NCI-H1105 treated with DMSO at 0.1 percent for 48 hours (cell line): ENCODE measurements at regions not wholly inside any gene's neighbourhood (a gene's known extent, or its start where the extent isn't known, plus 50 kb on each side); places are given as distances from the start of the nearest gene placed in this dataset.

Experiments used
- DNase-seq: peaks from one replicate; lab custom pipeline; 2025; lab: John Stamatoyannopoulos, UW

- DNase-seq: peak; percentile 38
Measured at GRCh38 chr12:88946372-88946997, 366.2 kb upstream of the KITLG start.

- no peak for DNase-seq
Measured at GRCh38 chr12:88945051-88945732, 364.9 kb upstream of the KITLG start.

- no peak for DNase-seq
Measured at GRCh38 chr12:88944397-88944796, 364.1 kb upstream of the KITLG start.

- DNase-seq: no peak
Measured at GRCh38 chr12:88940854-88941253, 360.6 kb upstream of the KITLG start.

GRCh38 chr12:88935856-88936255, 355.6 kb upstream of the KITLG start:
- DNase-seq: no peak

- DNase-seq: peak; percentile 58
Measured at GRCh38 chr12:88934163-88934747, 354.0 kb upstream of the KITLG start.

GRCh38 chr12:88932457-88932856, 352.2 kb upstream of the KITLG start:
- DNase-seq: no peak

GRCh38 chr12:88931598-88931997, 351.3 kb upstream of the KITLG start:
- no peak for DNase-seq

GRCh38 chr12:88925454-88925853, 345.2 kb upstream of the KITLG start:
- no peak for DNase-seq

- DNase-seq: no peak
Measured at GRCh38 chr12:88924162-88924561, 343.9 kb upstream of the KITLG start.

- no peak for DNase-seq
Measured at GRCh38 chr12:88923631-88924030, 343.4 kb upstream of the KITLG start.

GRCh38 chr12:88922816-88923215, 342.5 kb upstream of the KITLG start:
- no peak for DNase-seq

GRCh38 chr12:88921890-88922532, 341.7 kb upstream of the KITLG start:
- DNase-seq: no peak

GRCh38 chr12:88921434-88921833, 341.2 kb upstream of the KITLG start:
- no peak for DNase-seq

- no peak for DNase-seq
Measured at GRCh38 chr12:88918161-88918560, 337.9 kb upstream of the KITLG start.

GRCh38 chr12:88914967-88915366, 334.7 kb upstream of the KITLG start:
- no peak for DNase-seq

- DNase-seq: no peak
Measured at GRCh38 chr12:88909510-88909909, 329.2 kb upstream of the KITLG start.

GRCh38 chr12:88908345-88908744, 328.1 kb upstream of the KITLG start:
- DNase-seq: no peak

GRCh38 chr12:88904705-88905104, 324.4 kb upstream of the KITLG start:
- no peak for DNase-seq

- no peak for DNase-seq
Measured at GRCh38 chr12:88903333-88903732, 323.1 kb upstream of the KITLG start.

- DNase-seq: no peak
Measured at GRCh38 chr12:88897723-88898122, 317.5 kb upstream of the KITLG start.

GRCh38 chr12:88896958-88897357, 316.7 kb upstream of the KITLG start:
- DNase-seq: no peak

GRCh38 chr12:88895634-88896033, 315.4 kb upstream of the KITLG start:
- DNase-seq: no peak
